ENCODE measurements at regions not wholly inside any gene's neighbourhood (a gene's known extent, or its start where the extent isn't known, plus 50 kb on each side); places are given as distances from the start of the nearest gene placed in this dataset.

DNA sequence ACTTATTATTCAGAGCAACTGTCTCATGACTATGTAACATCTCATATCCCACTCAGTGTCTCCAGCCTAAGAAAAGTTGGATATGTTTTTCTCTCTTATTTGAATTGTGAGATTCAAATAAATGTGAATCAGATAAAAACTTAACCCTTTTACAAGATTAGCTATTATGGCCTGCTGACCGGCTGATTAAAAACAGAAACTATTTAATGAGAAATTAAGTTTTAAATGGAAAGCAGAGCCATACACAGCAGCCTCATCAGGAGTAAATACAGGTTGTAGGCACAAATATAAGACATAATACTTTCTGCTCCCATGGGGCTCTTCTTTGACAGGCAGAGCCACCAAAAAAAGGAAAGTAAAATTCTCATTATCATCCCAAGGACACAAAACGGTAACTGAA lies 307.0 kb upstream of the PRMT6 start:
- TF ChIP-seq, protein P1, sequence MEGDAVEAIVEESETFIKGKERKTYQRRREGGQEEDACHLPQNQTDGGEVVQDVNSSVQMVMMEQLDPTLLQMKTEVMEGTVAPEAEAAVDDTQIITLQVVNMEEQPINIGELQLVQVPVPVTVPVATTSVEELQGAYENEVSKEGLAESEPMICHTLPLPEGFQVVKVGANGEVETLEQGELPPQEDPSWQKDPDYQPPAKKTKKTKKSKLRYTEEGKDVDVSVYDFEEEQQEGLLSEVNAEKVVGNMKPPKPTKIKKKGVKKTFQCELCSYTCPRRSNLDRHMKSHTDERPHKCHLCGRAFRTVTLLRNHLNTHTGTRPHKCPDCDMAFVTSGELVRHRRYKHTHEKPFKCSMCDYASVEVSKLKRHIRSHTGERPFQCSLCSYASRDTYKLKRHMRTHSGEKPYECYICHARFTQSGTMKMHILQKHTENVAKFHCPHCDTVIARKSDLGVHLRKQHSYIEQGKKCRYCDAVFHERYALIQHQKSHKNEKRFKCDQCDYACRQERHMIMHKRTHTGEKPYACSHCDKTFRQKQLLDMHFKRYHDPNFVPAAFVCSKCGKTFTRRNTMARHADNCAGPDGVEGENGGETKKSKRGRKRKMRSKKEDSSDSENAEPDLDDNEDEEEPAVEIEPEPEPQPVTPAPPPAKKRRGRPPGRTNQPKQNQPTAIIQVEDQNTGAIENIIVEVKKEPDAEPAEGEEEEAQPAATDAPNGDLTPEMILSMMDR (IDR thresholded peaks at IDR 0.05) = no peak
- Mint-ChIP-seq H3K9me3 (no peaks in the 10 kb centered on the region), H3K27ac (no peak overlapping the region), H3K27me3 (ENCODE audit: low read depth, poor library complexity) (peaks cover 3% of the 10 kb centered on the region), H3K36me3 (ENCODE audit: low read depth) (no peaks in the 10 kb centered on the region), H3K4me1 (no peaks in the 10 kb centered on the region), H3K4me3 (no peak overlapping the region)
- DNase-seq = no peak

GRCh38 chr1:106749906-106750305 lies 306.6 kb upstream of the PRMT6 start:
- Mint-ChIP-seq H3K27ac (no peak overlapping the region), H3K9me3 (no peaks in the 10 kb centered on the region), H3K4me3 (no peak overlapping the region), H3K4me1 (no peaks in the 10 kb centered on the region), H3K27me3 (ENCODE audit: low read depth, poor library complexity) (peaks cover 3% of the 10 kb centered on the region), H3K36me3 (ENCODE audit: low read depth) (no peaks in the 10 kb centered on the region)
- TF ChIP-seq, protein P1 (IDR thresholded peaks at IDR 0.05) = no peak
- no peak for DNase-seq

- H3K36me3 Mint-ChIP-seq (ENCODE audit: low read depth) = no peaks in the 10 kb centered on the region
- TF ChIP-seq, protein P1 (IDR thresholded peaks at IDR 0.05) = no peak
- no peaks in the 10 kb centered on the region for H3K9me3 Mint-ChIP-seq
- no peak for DNase-seq
- no peak overlapping the region for H3K27ac Mint-ChIP-seq
- peaks cover 3% of the 10 kb centered on the region for H3K27me3 Mint-ChIP-seq (ENCODE audit: low read depth, poor library complexity)
- no peak overlapping the region for H3K4me3 Mint-ChIP-seq
- no peaks in the 10 kb centered on the region for H3K4me1 Mint-ChIP-seq
Observed at GRCh38 chr1:106751002-106751401, 305.5 kb upstream of the PRMT6 start.

GRCh38 chr1:106753066-106753465 lies 303.4 kb upstream of the PRMT6 start:
- H3K9me3 Mint-ChIP-seq = no peaks in the 10 kb centered on the region
- TF ChIP-seq, protein P1 (IDR thresholded peaks at IDR 0.05) = no peak
- H3K4me1 Mint-ChIP-seq = no peaks in the 10 kb centered on the region

DNA sequence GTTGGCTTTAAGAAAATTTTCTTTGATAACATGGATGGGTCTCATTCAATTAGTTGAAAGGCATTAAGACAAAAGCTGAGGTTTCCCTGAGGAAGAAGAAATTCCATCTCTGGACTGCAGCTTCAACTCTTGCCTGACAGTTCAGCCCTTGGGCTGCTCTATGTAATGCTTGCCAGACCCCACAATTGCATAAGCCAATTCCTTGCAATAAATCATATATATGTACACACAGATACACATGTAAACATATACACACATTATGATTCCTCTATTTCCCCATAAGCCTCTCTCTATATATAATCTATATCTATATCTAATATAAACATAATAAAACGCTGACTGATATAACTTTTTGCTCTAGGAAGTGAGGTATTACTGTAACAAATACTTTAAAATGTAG lies 301.5 kb upstream of the PRMT6 start:
- TF ChIP-seq, protein P1 (IDR thresholded peaks at IDR 0.05) = no peak
- H3K27ac Mint-ChIP-seq = no peak overlapping the region

More at GRCh38 chr1:106753066-106753465, 303.4 kb upstream of the PRMT6 start:
- Mint-ChIP-seq H3K27me3 (ENCODE audit: low read depth, poor library complexity) (peaks cover 3% of the 10 kb centered on the region), H3K4me3 (no peak overlapping the region), H3K36me3 (ENCODE audit: low read depth) (no peaks in the 10 kb centered on the region), H3K27ac (no peak overlapping the region)
- no peak for DNase-seq

GRCh38 chr1:106755682-106756406 lies 300.6 kb upstream of the PRMT6 start:
- Mint-ChIP-seq H3K4me1 (no peaks in the 10 kb centered on the region), H3K9me3 (no peaks in the 10 kb centered on the region), H3K27ac (no peak overlapping the region), H3K27me3 (ENCODE audit: low read depth, poor library complexity) (peaks cover 3% of the 10 kb centered on the region), H3K36me3 (ENCODE audit: low read depth) (no peaks in the 10 kb centered on the region), H3K4me3 (no peak overlapping the region)
- no peak for DNase-seq
- TF ChIP-seq, protein P1 (IDR thresholded peaks at IDR 0.05) = no peak

More for the DNA sequence above, 301.5 kb upstream of the PRMT6 start:
- Mint-ChIP-seq H3K9me3 (no peaks in the 10 kb centered on the region), H3K27me3 (ENCODE audit: low read depth, poor library complexity) (peaks cover 3% of the 10 kb centered on the region), H3K4me3 (no peak overlapping the region), H3K4me1 (no peaks in the 10 kb centered on the region), H3K36me3 (ENCODE audit: low read depth) (no peaks in the 10 kb centered on the region)
- no peak for DNase-seq

Measured in nephron progenitor cell (in vitro differentiated cells).